ENCODE measurements at regions not wholly inside any gene's neighbourhood (a gene's known extent, or its start where the extent isn't known, plus 50 kb on each side); places are given as distances from the start of the nearest gene placed in this dataset.
"Not testable (repeated sequence)": the region's sequence is repeated elsewhere in the genome, so short reads cannot be mapped to it uniquely, and the experiment has no call there.

DNA sequence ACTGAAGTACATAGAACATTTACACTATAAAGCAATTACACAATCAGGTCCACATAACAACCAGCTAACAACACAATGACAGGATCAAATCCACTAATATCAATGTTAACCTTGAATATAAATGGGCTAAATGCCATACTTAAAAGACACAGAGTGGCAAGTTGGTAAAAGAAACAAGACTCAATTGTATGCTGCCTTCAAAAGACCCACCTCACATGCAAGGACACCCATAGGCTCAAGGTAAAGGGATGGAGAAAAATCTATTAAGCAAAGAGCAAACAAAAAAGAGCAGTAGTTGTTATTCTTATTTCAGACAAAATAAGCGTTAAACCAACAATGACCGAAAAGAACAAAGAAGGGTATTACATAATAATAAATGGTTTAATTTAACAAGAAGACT is 183.3 kb downstream of the PYDC2 start:
- DNase-seq (ENCODE audit: low spot score in 2 of 2): no peak
- no peak for TF ChIP-seq POLR2A (IDR thresholded peaks at IDR 0.05)
- TF ChIP-seq, protein P1, sequence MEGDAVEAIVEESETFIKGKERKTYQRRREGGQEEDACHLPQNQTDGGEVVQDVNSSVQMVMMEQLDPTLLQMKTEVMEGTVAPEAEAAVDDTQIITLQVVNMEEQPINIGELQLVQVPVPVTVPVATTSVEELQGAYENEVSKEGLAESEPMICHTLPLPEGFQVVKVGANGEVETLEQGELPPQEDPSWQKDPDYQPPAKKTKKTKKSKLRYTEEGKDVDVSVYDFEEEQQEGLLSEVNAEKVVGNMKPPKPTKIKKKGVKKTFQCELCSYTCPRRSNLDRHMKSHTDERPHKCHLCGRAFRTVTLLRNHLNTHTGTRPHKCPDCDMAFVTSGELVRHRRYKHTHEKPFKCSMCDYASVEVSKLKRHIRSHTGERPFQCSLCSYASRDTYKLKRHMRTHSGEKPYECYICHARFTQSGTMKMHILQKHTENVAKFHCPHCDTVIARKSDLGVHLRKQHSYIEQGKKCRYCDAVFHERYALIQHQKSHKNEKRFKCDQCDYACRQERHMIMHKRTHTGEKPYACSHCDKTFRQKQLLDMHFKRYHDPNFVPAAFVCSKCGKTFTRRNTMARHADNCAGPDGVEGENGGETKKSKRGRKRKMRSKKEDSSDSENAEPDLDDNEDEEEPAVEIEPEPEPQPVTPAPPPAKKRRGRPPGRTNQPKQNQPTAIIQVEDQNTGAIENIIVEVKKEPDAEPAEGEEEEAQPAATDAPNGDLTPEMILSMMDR (IDR thresholded peaks at IDR 0.05): no peak
- WGBS, 2 donors: 97 to 100% methylated on average over 2 of the region's 2 CpGs
- no peak overlapping the region for H3K4me3 ChIP-seq (ENCODE audit: low read depth, poor library complexity, severe bottlenecking)
- intact Hi-C loops (cut with DNase I; ENCODE audit: low total_unique reads): no loop called here

DNA sequence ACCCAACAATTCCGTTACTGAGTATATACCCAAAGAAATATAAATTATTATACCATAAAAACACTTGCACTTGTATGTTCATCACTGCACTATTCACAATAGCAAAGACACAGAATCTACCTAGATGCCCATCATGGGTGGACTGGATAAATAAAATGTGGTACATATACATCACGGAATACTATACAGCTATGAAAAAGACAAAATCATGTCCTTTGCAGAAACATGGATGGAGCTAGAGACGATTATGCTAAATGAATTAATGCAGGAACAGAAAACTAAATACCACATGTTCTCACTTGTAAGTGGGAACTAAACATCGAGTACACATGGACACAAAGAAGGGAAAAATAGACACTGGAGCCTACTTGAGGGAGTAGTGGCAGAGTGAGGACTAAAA is 185.3 kb downstream of the PYDC2 start:
- WGBS, 2 donors: 91 to 94% methylated on average over 4 of the region's 4 CpGs
- no peak for DNase-seq (ENCODE audit: low spot score in 2 of 2)
- TF ChIP-seq POLR2A (IDR thresholded peaks at IDR 0.05): no peak
- TF ChIP-seq, protein P1 (IDR thresholded peaks at IDR 0.05): no peak
- intact Hi-C loops (cut with DNase I; ENCODE audit: low total_unique reads): no loop called here
- no peak overlapping the region for H3K4me3 ChIP-seq (ENCODE audit: low read depth, poor library complexity, severe bottlenecking)

DNA sequence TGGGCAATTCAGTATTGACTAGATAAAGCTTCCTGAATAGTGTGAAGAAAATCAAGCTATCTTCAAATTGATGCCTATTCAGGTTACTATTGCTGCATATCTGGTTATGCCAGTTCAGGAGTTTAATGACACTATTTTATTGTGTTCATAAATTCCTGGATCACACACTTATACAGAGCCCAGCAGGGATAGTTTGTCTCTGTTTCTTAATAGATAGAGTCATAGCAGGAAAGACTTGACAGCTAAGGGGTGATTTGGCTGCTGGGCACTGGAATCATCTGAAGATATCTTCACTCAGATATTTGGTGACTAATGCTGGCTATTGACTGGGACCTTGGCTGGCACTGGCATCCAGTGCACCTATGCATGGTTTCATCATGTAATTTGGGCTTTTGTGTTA is 187.8 kb downstream of the PYDC2 start:
- DNase-seq (ENCODE audit: low spot score in 2 of 2): no peak
- no peak for TF ChIP-seq POLR2A (IDR thresholded peaks at IDR 0.05)
- TF ChIP-seq, protein P1 (IDR thresholded peaks at IDR 0.05): no peak
- intact Hi-C loops (cut with DNase I; ENCODE audit: low total_unique reads): no loop called here
- H3K4me3 ChIP-seq (ENCODE audit: low read depth, poor library complexity, severe bottlenecking): no peak overlapping the region

DNA sequence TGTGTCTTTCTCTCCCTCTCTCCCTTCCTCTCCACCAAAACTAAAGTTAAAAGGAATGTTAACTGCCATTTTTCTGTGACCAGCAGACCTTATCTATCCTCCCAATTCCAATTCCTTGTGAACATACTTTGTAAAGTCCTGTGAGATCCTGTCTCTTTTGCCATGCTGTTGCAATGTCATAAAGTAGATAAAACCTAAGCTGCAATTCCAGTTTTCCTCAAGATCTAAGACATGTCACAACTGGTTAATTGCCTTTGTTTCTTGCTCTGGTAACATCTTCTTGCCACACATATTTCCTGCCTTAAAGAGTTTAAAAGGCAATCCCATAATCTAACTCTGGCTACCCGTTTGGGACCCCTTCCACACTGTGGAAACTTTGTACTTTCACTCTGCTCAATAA is 188.7 kb downstream of the PYDC2 start:
- TF ChIP-seq, protein P1 (IDR thresholded peaks at IDR 0.05): no peak
- no peak for TF ChIP-seq POLR2A (IDR thresholded peaks at IDR 0.05)
- intact Hi-C loops (cut with DNase I; ENCODE audit: low total_unique reads): no loop called here
- H3K4me3 ChIP-seq (ENCODE audit: low read depth, poor library complexity, severe bottlenecking): no peak overlapping the region
- WGBS, 2 donors: 24 to 41% methylated on average over 1 of the region's 1 CpG
- DNase-seq (ENCODE audit: low spot score in 2 of 2): no peak

DNA sequence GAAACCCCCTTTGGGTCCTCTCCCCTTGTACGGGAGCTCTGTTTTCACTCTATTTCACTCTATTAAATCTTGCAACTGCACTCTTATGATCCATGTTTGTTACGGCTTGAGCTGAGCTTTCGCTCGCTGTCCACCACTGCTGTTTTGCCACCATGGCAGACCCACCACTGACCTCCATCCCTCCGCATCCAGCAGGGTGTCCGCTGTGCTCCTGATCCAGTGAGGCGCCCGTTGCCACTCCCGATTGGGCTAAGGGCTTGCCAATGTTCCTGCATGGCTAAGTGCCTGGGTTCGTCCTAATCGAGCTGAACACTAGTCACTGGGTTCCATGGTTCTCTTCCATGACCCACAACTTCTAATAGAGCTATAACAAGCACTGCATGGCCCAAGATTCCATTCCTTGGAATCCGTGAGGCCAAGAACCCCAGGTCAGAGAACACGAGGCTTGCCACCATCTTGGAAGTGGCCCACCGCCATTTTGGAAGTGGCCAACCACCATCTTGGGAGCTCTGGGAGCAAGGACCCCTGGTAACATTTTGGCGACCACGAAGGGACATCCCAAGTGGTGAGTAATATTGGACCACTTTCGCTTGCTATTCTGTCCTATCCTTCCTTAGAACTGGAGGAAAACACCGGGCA is 197.9 kb downstream of the PYDC2 start:
- DNase-seq (ENCODE audit: low spot score in 2 of 2); intact Hi-C loops (cut with DNase I; ENCODE audit: low total_unique reads); H3K4me3 ChIP-seq (ENCODE audit: low read depth, poor library complexity, severe bottlenecking): not testable (repeated sequence)
- WGBS, 2 donors: 88 to 91% methylated on average over 18 of the region's 18 CpGs

DNA sequence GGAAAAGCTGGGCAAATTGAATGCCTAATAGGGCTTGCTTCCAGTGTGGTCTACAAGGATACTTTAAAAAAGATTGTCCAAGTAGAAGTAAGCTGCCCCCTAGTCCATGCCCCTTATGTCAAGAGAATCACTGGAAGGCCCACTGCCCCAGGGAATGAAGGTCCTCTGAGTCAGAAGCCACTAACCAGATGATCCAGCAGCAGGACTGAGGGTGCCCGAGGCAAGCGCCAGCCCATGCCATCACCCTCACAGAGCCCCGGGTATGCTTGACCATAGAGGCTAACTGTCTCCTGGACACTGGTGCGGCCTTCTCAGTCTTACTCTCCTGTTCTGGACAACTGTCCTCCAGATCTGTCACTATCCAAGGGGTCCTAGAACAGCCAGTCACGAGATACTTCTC is 201.2 kb downstream of the PYDC2 start:
- DNase-seq (ENCODE audit: low spot score in 2 of 2); H3K4me3 ChIP-seq (ENCODE audit: low read depth, poor library complexity, severe bottlenecking); intact Hi-C loops (cut with DNase I; ENCODE audit: low total_unique reads): not testable (repeated sequence)
- WGBS, 2 donors: 83 to 88% methylated on average over 4 to 5 of the region's 5 CpGs

DNA sequence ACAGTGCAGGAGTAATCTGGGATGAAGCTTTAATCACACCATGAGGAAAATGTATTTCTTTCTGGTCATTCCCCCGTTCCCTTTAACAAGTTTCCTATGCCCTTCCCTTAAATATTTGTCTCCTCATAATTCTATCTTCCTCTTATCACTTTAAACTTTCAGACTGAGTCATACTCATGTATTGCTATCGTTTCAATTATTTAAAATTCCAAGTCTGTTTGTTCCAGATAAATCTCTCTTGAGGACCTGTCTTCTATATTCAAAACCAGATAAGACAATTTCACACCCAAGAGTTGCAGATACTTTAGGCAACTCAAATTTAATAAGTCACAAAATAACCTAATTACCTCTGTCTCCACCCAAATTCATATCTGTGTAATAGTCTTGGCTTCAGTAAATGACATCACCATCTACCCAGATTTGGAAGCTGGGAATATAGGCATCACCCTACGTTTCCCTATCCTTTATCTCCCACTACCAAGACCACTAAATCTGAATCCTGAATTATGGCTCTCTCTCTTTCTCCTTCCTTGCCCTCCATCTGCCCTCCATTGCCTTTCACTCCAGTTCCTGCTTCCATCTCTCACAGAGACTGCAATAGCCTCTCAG is 220.1 kb downstream of the PYDC2 start:
- TF ChIP-seq, protein P1 (IDR thresholded peaks at IDR 0.05): no peak
- TF ChIP-seq POLR2A (IDR thresholded peaks at IDR 0.05): no peak
- H3K4me3 ChIP-seq (ENCODE audit: low read depth, poor library complexity, severe bottlenecking): no peak overlapping the region
- intact Hi-C loops (cut with DNase I; ENCODE audit: low total_unique reads): no loop called here
- no peak for DNase-seq (ENCODE audit: low spot score in 2 of 2)
- 50% methylated on average over 3 of the region's 3 CpGs for WGBS, 2 donors

Measured in lower leg skin (tissue), 4 donors.